CD4-positive, alpha-beta T cell (primary cell): ENCODE measurements at regions not wholly inside any gene's neighbourhood (a gene's known extent, or its start where the extent isn't known, plus 50 kb on each side); places are given as distances from the start of the nearest gene placed in this dataset.

Experiments used
- ATAC-seq: fragments of 200-7000 bp; cut with Tn5 transposase; one replicate; pipeline ENCODE4 v1.10.0; 2022; ENCODE audit warnings: mild to moderate bottlenecking; ENCODE audit not compliant: poor library complexity
- CTCF ChIA-PET: fragments of 350-600 bp; sonication (Branson Sonifier 250); formaldehyde crosslinking; loops from one replicate; lab custom pipeline; 2021; ENCODE audit warnings: antibody characterized with exemption, inconsistent platforms; lab: Charles Lee
- POLR2A ChIA-PET: fragments of 350-600 bp; sonication (Branson Sonifier 250); formaldehyde crosslinking; loops from one replicate; lab custom pipeline; 2021; ENCODE audit warnings: antibody characterized with exemption, inconsistent platforms; lab: Charles Lee
- DNase-seq, 14 experiments: peaks; one replicate each; pipeline ENCODE4 v3.0.0-alpha.2; 2013 to 2020; ENCODE audit warnings: mixed read lengths in 2 of 14
- H3K27ac ChIP-seq, 2 donors: one replicate each; pipeline versions ENCODE4 v1.5.1 to v1.7.0; 2013; ENCODE audit warnings: low read length in 2 of 2, low read depth in 1 of 2, mild to moderate bottlenecking in 1 of 2
- H3K27me3 ChIP-seq, 2 experiments: 1 replicate in 1 of 2; 2 replicates in 1 of 2; pipeline versions ENCODE4 v1.6.1 to v1.7.0; 2013; ENCODE audit warnings: low read length in 2 of 2, control low read depth in 1 of 2, mild to moderate bottlenecking in 1 of 2, moderate library complexity in 1 of 2; ENCODE audit not compliant: insufficient read depth in 2 of 2, control insufficient read depth in 1 of 2
- H3K36me3 ChIP-seq: one replicate; pipeline ENCODE4 v1.6.1; 2013; ENCODE audit warnings: low read length, control low read depth; ENCODE audit not compliant: insufficient read depth
- H3K4me1 ChIP-seq: one replicate; pipeline ENCODE4 v1.6.1; 2013; ENCODE audit warnings: low read length, control low read depth; ENCODE audit not compliant: insufficient read depth
- H3K4me3 ChIP-seq: one replicate; pipeline ENCODE4 v1.5.1; 2013; ENCODE audit warnings: mild to moderate bottlenecking, low read length, moderate library complexity
- H3K9me3 ChIP-seq, 2 experiments: 1 replicate in 1 of 2; 2 replicates in 1 of 2; pipeline versions ENCODE4 v1.6.1 to v1.7.0; 2013; ENCODE audit warnings: low read length in 2 of 2, mild to moderate bottlenecking in 2 of 2, control low read depth in 1 of 2, moderate library complexity in 1 of 2; ENCODE audit not compliant: control insufficient read depth in 1 of 2, insufficient read depth in 1 of 2
- H3K27ac Mint-ChIP-seq: one replicate; pipeline ENCODE4 v1.8.0; 2020; ENCODE audit warnings: mixed read lengths
- H3K27me3 Mint-ChIP-seq: one replicate; pipeline ENCODE4 v1.8.0; 2021; ENCODE audit warnings: mixed read lengths
- H3K36me3 Mint-ChIP-seq: one replicate; pipeline ENCODE4 v1.8.0; 2021; ENCODE audit warnings: low read depth, mixed read lengths
- H3K4me1 Mint-ChIP-seq: one replicate; pipeline ENCODE4 v1.8.0; 2021; ENCODE audit warnings: low read depth, mixed read lengths
- H3K4me3 Mint-ChIP-seq: one replicate; pipeline ENCODE4 v1.8.0; 2020; ENCODE audit warnings: mild to moderate bottlenecking, mixed read lengths
- H3K9me3 Mint-ChIP-seq: one replicate; pipeline ENCODE4 v1.8.0; 2020; ENCODE audit warnings: mixed read lengths
- CTCF ChIP-seq: fragments of 200-600 bp; IDR thresholded peaks from one replicate; pipeline ENCODE4 v1.8.0; 2022; ENCODE audit warnings: antibody characterized with exemption, mild to moderate bottlenecking
- intact Hi-C, 2 experiments: fragments of 100-400 bp; cut with DNase I in 1 of 2; cut with micrococcal nuclease in 1 of 2; formaldehyde crosslinking; loops; one replicate each; pipeline versions ENCODE4 v1.15.1 to v1.9.0; 2023 to 2025; cut with DNase I, micrococcal nuclease

GRCh38 chr18:6576718-6577375, 152.7 kb upstream of the ARHGAP28 start:
- no peak for DNase-seq
- H3K27me3 Mint-ChIP-seq, result no peaks in the 10 kb centered on the region
- H3K36me3 Mint-ChIP-seq, result no peaks in the 10 kb centered on the region
- no peaks in the 10 kb centered on the region for H3K36me3 ChIP-seq
- peaks cover 0 to 7% of the 10 kb centered on the region in 2 experiments for H3K9me3 ChIP-seq
- H3K27me3 ChIP-seq, result no peaks in the 10 kb centered on the region
- CTCF ChIA-PET, result interaction anchor here (0.7 kb wide), 1 partner anchor 743 kb away, joined by 4 read pairs; no protein-coding TSS in a partner anchor
- no peaks in the 10 kb centered on the region for H3K4me1 Mint-ChIP-seq
- no peak for ATAC-seq
- intact Hi-C loops, result no loop called here
- POLR2A ChIA-PET, result no interaction called here
- no peak overlapping the region for H3K27ac Mint-ChIP-seq
- H3K27ac ChIP-seq, result no peak overlapping the region
- H3K9me3 Mint-ChIP-seq, result no peaks in the 10 kb centered on the region
- no peak for TF ChIP-seq CTCF
- no peaks in the 10 kb centered on the region for H3K4me1 ChIP-seq
- no peak overlapping the region for H3K4me3 ChIP-seq
- no peak overlapping the region for H3K4me3 Mint-ChIP-seq

- no peak for TF ChIP-seq CTCF
- H3K9me3 Mint-ChIP-seq, result peaks cover under 1% of the 10 kb centered on the region
- Histone ChIP-seq H3K27me3 (peaks cover 0 to 4% of the 10 kb centered on the region in 2 experiments), H3K36me3 (no peaks in the 10 kb centered on the region), H3K4me3 (no peak overlapping the region), H3K4me1 (no peaks in the 10 kb centered on the region), H3K27ac (no peak overlapping the region), H3K9me3 (peaks cover 9 to 12% of the 10 kb centered on the region in 2 experiments)
- H3K4me3 Mint-ChIP-seq, result no peak overlapping the region
- no peak for DNase-seq
- no peak for ATAC-seq
- H3K27me3 Mint-ChIP-seq, result no peaks in the 10 kb centered on the region
- ChIA-PET CTCF (no interaction called here), POLR2A (no interaction called here)
- H3K4me1 Mint-ChIP-seq, result no peaks in the 10 kb centered on the region
- H3K36me3 Mint-ChIP-seq, result no peaks in the 10 kb centered on the region
- no peak overlapping the region for H3K27ac Mint-ChIP-seq
- intact Hi-C loops, result no loop called here
Observed at GRCh38 chr18:6578686-6579085, 150.8 kb upstream of the ARHGAP28 start.

- H3K27ac Mint-ChIP-seq, result no peak overlapping the region
- no peak for ATAC-seq
Observed at GRCh38 chr18:6579486-6579885, 150.0 kb upstream of the ARHGAP28 start.

More at GRCh38 chr18:6579486-6579885, 150.0 kb upstream of the ARHGAP28 start:
- H3K4me3 ChIP-seq, result no peak overlapping the region
- ChIA-PET CTCF (no interaction called here), POLR2A (no interaction called here)
- TF ChIP-seq CTCF, result no peak
- H3K36me3 ChIP-seq, result no peaks in the 10 kb centered on the region
- no peak for DNase-seq
- Mint-ChIP-seq H3K9me3 (peaks cover 2% of the 10 kb centered on the region), H3K27me3 (no peaks in the 10 kb centered on the region), H3K4me1 (no peaks in the 10 kb centered on the region), H3K4me3 (no peak overlapping the region), H3K36me3 (no peaks in the 10 kb centered on the region)
- no peaks in the 10 kb centered on the region for H3K4me1 ChIP-seq
- intact Hi-C loops, result no loop called here
- H3K27ac ChIP-seq, result no peak overlapping the region
- peaks cover 9 to 12% of the 10 kb centered on the region in 2 experiments for H3K9me3 ChIP-seq
- peaks cover 0 to 4% of the 10 kb centered on the region in 2 experiments for H3K27me3 ChIP-seq
